WERI-Rb-1 (cell line): ENCODE measurements at regions not wholly inside any gene's neighbourhood (a gene's known extent, or its start where the extent isn't known, plus 50 kb on each side); places are given as distances from the start of the nearest gene placed in this dataset.

Source experiments
- DNase-seq: peaks from one replicate; pipeline ENCODE4 v3.0.0-alpha.2; 2020
- H3K27ac ChIP-seq: fragments of 250-450 bp; sonication (Bioruptor Pico); 2 replicates; pipeline ENCODE4 v1.5.1; 2020; ENCODE audit warnings: mild to moderate bottlenecking, moderate library complexity
- H3K27me3 ChIP-seq: fragments of 250-450 bp; sonication (Bioruptor Pico); 2 replicates; pipeline ENCODE4 v1.5.1; 2021; ENCODE audit warnings: mild to moderate bottlenecking, low read depth, moderate library complexity; ENCODE audit not compliant: insufficient read depth, severe bottlenecking
- H3K36me3 ChIP-seq: fragments of 250-450 bp; sonication (Bioruptor Pico); 2 replicates; pipeline ENCODE4 v1.5.1; 2020; ENCODE audit warnings: mild to moderate bottlenecking, moderate library complexity
- H3K4me3 ChIP-seq: 2 replicates; pipeline ENCODE4 v1.5.1; 2011; ENCODE audit warnings: low read depth, mild to moderate bottlenecking, control low read depth, low read length
- H3K9me3 ChIP-seq: fragments of 250-450 bp; sonication (Bioruptor Pico); 2 replicates; pipeline ENCODE4 v1.5.1; 2021; ENCODE audit warnings: mild to moderate bottlenecking, moderate library complexity; ENCODE audit not compliant: severe bottlenecking
- CTCF ChIP-seq: IDR thresholded peaks from 2 replicates; pipeline ENCODE4 v1.5.1; 2011; ENCODE audit warnings: low read depth, mild to moderate bottlenecking, control low read depth, inconsistent platforms, low read length

GRCh38 chr1:79561521-79561978 lies 555.0 kb upstream of the ADGRL4 start:
- H3K27me3 ChIP-seq = no peaks in the 10 kb centered on the region
- H3K4me3 ChIP-seq = no peak overlapping the region
- TF ChIP-seq CTCF = no peak
- H3K9me3 ChIP-seq = peaks cover 2% of the 10 kb centered on the region
- H3K36me3 ChIP-seq = no peaks in the 10 kb centered on the region
- no peak for DNase-seq
- H3K27ac ChIP-seq = no peak overlapping the region

- no peak for TF ChIP-seq CTCF
- H3K9me3 ChIP-seq = peaks cover 2% of the 10 kb centered on the region
- no peaks in the 10 kb centered on the region for H3K36me3 ChIP-seq
- no peaks in the 10 kb centered on the region for H3K27me3 ChIP-seq
- no peak for DNase-seq
- H3K27ac ChIP-seq = no peak overlapping the region
- H3K4me3 ChIP-seq = no peak overlapping the region
Observed at GRCh38 chr1:79556189-79556588, 549.7 kb upstream of the ADGRL4 start.

GRCh38 chr1:79554688-79555087 lies 548.2 kb upstream of the ADGRL4 start:
- no peak for TF ChIP-seq CTCF

GRCh38 chr1:79551321-79551720 lies 544.8 kb upstream of the ADGRL4 start:
- Histone ChIP-seq H3K4me3 (no peak overlapping the region), H3K36me3 (no peaks in the 10 kb centered on the region), H3K27me3 (no peaks in the 10 kb centered on the region), H3K9me3 (no peaks in the 10 kb centered on the region), H3K27ac (no peak overlapping the region)
- no peak for TF ChIP-seq CTCF
- DNase-seq = no peak

More at GRCh38 chr1:79554688-79555087, 548.2 kb upstream of the ADGRL4 start:
- no peaks in the 10 kb centered on the region for H3K36me3 ChIP-seq
- H3K4me3 ChIP-seq = no peak overlapping the region
- no peaks in the 10 kb centered on the region for H3K9me3 ChIP-seq
- DNase-seq = no peak
- no peaks in the 10 kb centered on the region for H3K27me3 ChIP-seq
- H3K27ac ChIP-seq = no peak overlapping the region

- no peak overlapping the region for H3K4me3 ChIP-seq
- no peak for TF ChIP-seq CTCF
- no peak for DNase-seq
- no peaks in the 10 kb centered on the region for H3K27me3 ChIP-seq
- H3K9me3 ChIP-seq = no peaks in the 10 kb centered on the region
- no peak overlapping the region for H3K27ac ChIP-seq
- H3K36me3 ChIP-seq = no peaks in the 10 kb centered on the region
Observed at GRCh38 chr1:79550402-79550801, 543.9 kb upstream of the ADGRL4 start.

GRCh38 chr1:79549201-79549600 lies 542.7 kb upstream of the ADGRL4 start:
- Histone ChIP-seq H3K27me3 (no peaks in the 10 kb centered on the region), H3K4me3 (no peak overlapping the region), H3K9me3 (no peaks in the 10 kb centered on the region), H3K36me3 (no peaks in the 10 kb centered on the region), H3K27ac (no peak overlapping the region)
- no peak for TF ChIP-seq CTCF
- no peak for DNase-seq
